OCI-M2 (cell line): ENCODE measurements at regions not wholly inside any gene's neighbourhood (a gene's known extent, or its start where the extent isn't known, plus 50 kb on each side); places are given as distances from the start of the nearest gene placed in this dataset.

Source experiments
- DNase-seq: peaks from one replicate; lab custom pipeline; 2025; ENCODE audit not compliant: unreplicated experiment; lab: John Stamatoyannopoulos, UW

GRCh38 chr6:8710668-8711431 is 275.5 kb upstream of the SLC35B3 start:
- no peak for DNase-seq

- no peak for DNase-seq
Measured at GRCh38 chr6:8707956-8708772, 272.8 kb upstream of the SLC35B3 start.

- no peak for DNase-seq
Measured at GRCh38 chr6:8707369-8707768, 272.0 kb upstream of the SLC35B3 start.

GRCh38 chr6:8705435-8706020 is 270.2 kb upstream of the SLC35B3 start:
- DNase-seq, result no peak

GRCh38 chr6:8703059-8703458 is 267.7 kb upstream of the SLC35B3 start:
- DNase-seq, result no peak

- no peak for DNase-seq
Measured at GRCh38 chr6:8688821-8689220, 253.5 kb upstream of the SLC35B3 start.

GRCh38 chr6:8686077-8686476 is 250.7 kb upstream of the SLC35B3 start:
- DNase-seq, result no peak

GRCh38 chr6:8683204-8683603 is 247.9 kb upstream of the SLC35B3 start:
- no peak for DNase-seq

GRCh38 chr6:8679823-8680222 is 244.5 kb upstream of the SLC35B3 start:
- DNase-seq, result no peak

- DNase-seq, result no peak
Measured at GRCh38 chr6:8678466-8678865, 243.1 kb upstream of the SLC35B3 start.

- no peak for DNase-seq
Measured at GRCh38 chr6:8674126-8674525, 238.8 kb upstream of the SLC35B3 start.

GRCh38 chr6:8672882-8673281 is 237.5 kb upstream of the SLC35B3 start:
- DNase-seq, result no peak

GRCh38 chr6:8670792-8671191 is 235.4 kb upstream of the SLC35B3 start:
- DNase-seq, result no peak

- no peak for DNase-seq
Measured at GRCh38 chr6:8664700-8665099, 229.4 kb upstream of the SLC35B3 start.

- no peak for DNase-seq
Measured at GRCh38 chr6:8664070-8664469, 228.7 kb upstream of the SLC35B3 start.

GRCh38 chr6:8659404-8660189 is 224.3 kb upstream of the SLC35B3 start:
- no peak for DNase-seq

- DNase-seq, result no peak
Measured at GRCh38 chr6:8658416-8658815, 223.1 kb upstream of the SLC35B3 start.

- no peak for DNase-seq
Measured at GRCh38 chr6:8657522-8657921, 222.2 kb upstream of the SLC35B3 start.

- DNase-seq, result no peak
Measured at GRCh38 chr6:8655670-8656454, 220.5 kb upstream of the SLC35B3 start.

GRCh38 chr6:8652710-8653109 is 217.4 kb upstream of the SLC35B3 start:
- DNase-seq, result no peak
